Panc1 (cell line): ENCODE measurements at regions not wholly inside any gene's neighbourhood (a gene's known extent, or its start where the extent isn't known, plus 50 kb on each side); places are given as distances from the start of the nearest gene placed in this dataset.

Source experiments
- ATAC-seq: fragments of 200-7000 bp; cut with Tn5 transposase; 2 replicates; pipeline ENCODE4 v1.9.1; 2020; ENCODE audit warnings: mild to moderate bottlenecking, moderate library complexity
- BruUV-seq: library from RNA; stranded (reverse); fragments of 400-500 nt; replicated peaks from 2 replicates; lab custom pipeline; 2021; lab: Mats Ljungman, UMichigan
- CTCF ChIA-PET: fragments of 300-600 bp; sonication (Branson Sonifier 250); formaldehyde crosslinking; loops from one replicate; lab custom pipeline; 2022; ENCODE audit warnings: antibody characterized with exemption; lab: Charles Lee
- POLR2A ChIA-PET: fragments of 300-600 bp; sonication (Branson Sonifier 250); formaldehyde crosslinking; loops from one replicate; lab custom pipeline; 2022; ENCODE audit warnings: antibody characterized with exemption; lab: Charles Lee
- DNase-seq: peaks from one replicate; pipeline ENCODE4 v3.0.0-alpha.2; 2010; ENCODE audit warnings: low read depth, low spot score
- H3K27ac ChIP-seq: 2 replicates; pipeline ENCODE4 v1.5.1; 2011; ENCODE audit warnings: mild to moderate bottlenecking, low read length, inconsistent platforms
- H3K27me3 ChIP-seq: fragments of 200-500 bp; sonication (Bioruptor generic); 2 replicates; pipeline ENCODE4 v1.6.0; 2014; ENCODE audit warnings: low read length, inconsistent platforms; ENCODE audit not compliant: control insufficient read depth, insufficient read depth
- H3K36me3 ChIP-seq: fragments of 200-500 bp; sonication (Bioruptor generic); 2 replicates; pipeline ENCODE4 v1.5.1; 2014; ENCODE audit warnings: inconsistent platforms, mild to moderate bottlenecking, low read length, moderate library complexity; ENCODE audit not compliant: control insufficient read depth, insufficient read depth
- H3K4me1 ChIP-seq: 2 replicates; pipeline ENCODE4 v1.5.1; 2011; ENCODE audit warnings: inconsistent platforms, mild to moderate bottlenecking, low read length, moderate library complexity; ENCODE audit not compliant: control insufficient read depth, insufficient read depth
- H3K4me3 ChIP-seq, 2 experiments: 2 replicates each; pipeline ENCODE4 v1.5.1; 2011 to 2012; ENCODE audit warnings: low read depth in 2 of 2, low read length in 2 of 2, mild to moderate bottlenecking in 2 of 2, inconsistent platforms in 1 of 2, moderate library complexity in 1 of 2
- H3K9me3 ChIP-seq: fragments of 200-500 bp; sonication (Bioruptor generic); 2 replicates; pipeline ENCODE4 v1.5.1; 2014; ENCODE audit warnings: low read depth, mild to moderate bottlenecking, inconsistent platforms, low read length, moderate library complexity; ENCODE audit not compliant: control insufficient read depth, insufficient read depth
- POLR2AphosphoS5 ChIP-seq: IDR thresholded peaks from 2 replicates; pipeline ENCODE4 v1.6.1; 2012; ENCODE audit warnings: mild to moderate bottlenecking, low read depth, low read length, moderate library complexity
- REST ChIP-seq, 2 experiments: IDR thresholded peaks; 2 replicates each; pipeline ENCODE4 v1.6.1; 2011 to 2012; ENCODE audit warnings: low read depth in 2 of 2, control low read depth in 1 of 2, low read length in 1 of 2, mild to moderate bottlenecking in 1 of 2, moderate library complexity in 1 of 2; ENCODE audit not compliant: insufficient read depth in 1 of 2
- SIN3A ChIP-seq: IDR thresholded peaks from 2 replicates; pipeline ENCODE4 v1.6.1; 2012; ENCODE audit warnings: low read depth, mild to moderate bottlenecking, low read length, moderate library complexity, borderline replicate concordance; ENCODE audit not compliant: insufficient read depth
- TCF7L2 ChIP-seq: IDR thresholded peaks from 2 replicates; pipeline ENCODE4 v1.6.1; 2011; ENCODE audit warnings: mild to moderate bottlenecking, low read depth, low read length, inconsistent platforms
- in situ Hi-C: cut with HindIII; loops from 2 replicates; pipeline ENCODE4 v1.10.0; 2016; ENCODE audit warnings: low sequenced_read_pairs, low pct_unique_long_range_greater_than_20kb
- intact Hi-C: fragments of 100-400 bp; cut with micrococcal nuclease; formaldehyde crosslinking; loops from one replicate; pipeline ENCODE4 v1.10.0; 2022; ENCODE audit not compliant: unreplicated experiment
- TF ChIP-seq, protein P1 (sequence below): fragments of 450-650 bp; IDR thresholded peaks from 2 replicates; pipeline ENCODE4 v1.5.1; 2017; ENCODE audit warnings: mild to moderate bottlenecking

GRCh38 chr1:29958271-29958670 lies 721.9 kb downstream of the PTPRU start:
- in situ Hi-C loops (no loop called here), intact Hi-C loops (loop anchor here (10.0 kb wide), 1 partner anchor 127 kb away; no protein-coding TSS in a partner anchor)
- Histone ChIP-seq H3K4me1 (no peaks in the 10 kb centered on the region), H3K9me3 (no peaks in the 10 kb centered on the region), H3K36me3 (no peaks in the 10 kb centered on the region), H3K27ac (no peak overlapping the region), H3K4me3 (no peak overlapping the region), H3K27me3 (no peaks in the 10 kb centered on the region)
- ATAC-seq (no peak), DNase-seq (no peak)
- no TSS peak for BruUV-seq
- POLR2A ChIA-PET = no interaction called here
- CTCF ChIA-PET = no interaction called here
- TF ChIP-seq REST (IDR thresholded peaks at IDR 0.05; ENCODE audit: insufficient read depth in 1 of 2, low read depth in 2 of 2, low read length in 1 of 2) (no peak), POLR2AphosphoS5 (no peak), SIN3A (no peak), TCF7L2 (no peak)
- TF ChIP-seq, protein P1, sequence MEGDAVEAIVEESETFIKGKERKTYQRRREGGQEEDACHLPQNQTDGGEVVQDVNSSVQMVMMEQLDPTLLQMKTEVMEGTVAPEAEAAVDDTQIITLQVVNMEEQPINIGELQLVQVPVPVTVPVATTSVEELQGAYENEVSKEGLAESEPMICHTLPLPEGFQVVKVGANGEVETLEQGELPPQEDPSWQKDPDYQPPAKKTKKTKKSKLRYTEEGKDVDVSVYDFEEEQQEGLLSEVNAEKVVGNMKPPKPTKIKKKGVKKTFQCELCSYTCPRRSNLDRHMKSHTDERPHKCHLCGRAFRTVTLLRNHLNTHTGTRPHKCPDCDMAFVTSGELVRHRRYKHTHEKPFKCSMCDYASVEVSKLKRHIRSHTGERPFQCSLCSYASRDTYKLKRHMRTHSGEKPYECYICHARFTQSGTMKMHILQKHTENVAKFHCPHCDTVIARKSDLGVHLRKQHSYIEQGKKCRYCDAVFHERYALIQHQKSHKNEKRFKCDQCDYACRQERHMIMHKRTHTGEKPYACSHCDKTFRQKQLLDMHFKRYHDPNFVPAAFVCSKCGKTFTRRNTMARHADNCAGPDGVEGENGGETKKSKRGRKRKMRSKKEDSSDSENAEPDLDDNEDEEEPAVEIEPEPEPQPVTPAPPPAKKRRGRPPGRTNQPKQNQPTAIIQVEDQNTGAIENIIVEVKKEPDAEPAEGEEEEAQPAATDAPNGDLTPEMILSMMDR = no peak

DNA sequence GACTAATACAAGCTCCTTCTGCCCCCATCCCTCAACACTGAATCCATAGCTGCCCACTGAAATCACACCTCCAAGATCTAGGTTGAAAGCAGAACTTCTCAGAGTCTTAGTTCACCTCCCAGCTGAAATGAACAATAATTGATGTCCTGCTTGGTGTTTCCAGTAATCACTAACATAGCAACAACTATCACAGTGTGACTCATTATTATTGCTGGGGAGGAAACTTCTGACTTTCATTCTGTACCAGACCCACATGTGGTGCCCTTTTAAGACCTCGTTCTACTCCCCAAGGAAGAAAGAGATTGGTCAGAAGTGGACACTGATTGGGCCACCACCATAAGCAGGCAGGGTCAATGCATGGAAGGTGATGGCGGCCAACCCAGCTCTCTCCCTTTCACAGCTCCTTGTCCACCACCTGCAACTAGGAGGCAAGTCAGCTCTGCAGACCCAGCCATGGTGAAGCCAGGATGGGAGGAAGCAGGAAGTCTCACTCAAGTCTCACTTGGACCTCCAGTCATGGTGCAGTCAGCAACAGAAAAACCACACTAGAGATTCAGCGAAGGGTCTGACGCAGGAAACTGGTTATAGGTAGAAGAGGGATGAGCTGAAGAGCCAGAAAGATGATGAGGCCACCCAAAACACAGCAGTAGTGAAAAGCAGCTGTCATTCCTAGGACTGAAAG lies 720.2 kb downstream of the PTPRU start:
- Histone ChIP-seq H3K36me3 (no peaks in the 10 kb centered on the region), H3K27me3 (no peaks in the 10 kb centered on the region), H3K27ac (no peak overlapping the region), H3K9me3 (no peaks in the 10 kb centered on the region), H3K4me3 (no peak overlapping the region), H3K4me1 (no peaks in the 10 kb centered on the region)
- in situ Hi-C loops = no loop called here
- TF ChIP-seq POLR2AphosphoS5 = no peak
- TF ChIP-seq REST (IDR thresholded peaks at IDR 0.05; ENCODE audit: insufficient read depth in 1 of 2, low read depth in 2 of 2, low read length in 1 of 2) = no peak
- no peak for TF ChIP-seq SIN3A
- TF ChIP-seq, protein P1 = no peak
- no peak for TF ChIP-seq TCF7L2
- POLR2A ChIA-PET = no interaction called here
- CTCF ChIA-PET = no interaction called here
- BruUV-seq = no TSS peak
- no peak for DNase-seq
- intact Hi-C loops = loop anchor here (10.0 kb wide), 1 partner anchor 128 kb away; no protein-coding TSS in a partner anchor
- no peak for ATAC-seq
